Stomach (tissue), 8 donors: ENCODE measurements at regions not wholly inside any gene's neighbourhood (a gene's known extent, or its start where the extent isn't known, plus 50 kb on each side); places are given as distances from the start of the nearest gene placed in this dataset.

ENCODE experiments used
- DNase-seq, 2 donors: peaks; one replicate each; pipeline versions ENCODE4 v3.0.0 to v3.0.0-alpha.2; 2013 to 2019
- H3K27ac ChIP-seq, 5 donors: fragments of 200-600 bp in 4 of 5; sonication (generic) in 4 of 5; one replicate each; pipeline ENCODE4 v1.5.1; 2013 to 2019; ENCODE audit warnings: mild to moderate bottlenecking in 1 of 5, moderate library complexity in 1 of 5
- H3K27me3 ChIP-seq, 3 donors: fragments of 200-600 bp; sonication (generic); one replicate each; pipeline ENCODE4 v1.5.1; 2017 to 2019; ENCODE audit warnings: mixed run types in 1 of 3
- H3K36me3 ChIP-seq, 4 donors: fragments of 200-600 bp; sonication (generic); 1 replicate in 3 of 4; 2 replicates in 1 of 4; pipeline ENCODE4 v1.5.1; 2016 to 2019
- H3K4me1 ChIP-seq, 4 donors: fragments of 200-600 bp; sonication (generic); one replicate each; pipeline ENCODE4 v1.5.1; 2016 to 2019
- H3K4me3 ChIP-seq, 4 donors: fragments of 200-600 bp; sonication (generic) in 3 of 4; one replicate each; pipeline ENCODE4 v1.5.1; 2016 to 2019; ENCODE audit warnings: mild to moderate bottlenecking in 1 of 4
- H3K9me3 ChIP-seq, 4 donors: fragments of 200-600 bp; sonication (generic); one replicate each; pipeline ENCODE4 v1.5.1; 2016 to 2019
- CTCF ChIP-seq, 7 experiments: fragments of 450-650 bp in 4 of 7; fragments of 200-600 bp in 3 of 7; sonication (generic) in 3 of 7; IDR thresholded peaks; one replicate each; pipeline ENCODE4 v1.5.1; 2016 to 2019; ENCODE audit warnings: antibody characterized with exemption in 7 of 7, control low read depth in 2 of 7, mild to moderate bottlenecking in 1 of 7
- EP300 ChIP-seq: sonication (generic); formaldehyde crosslinking; IDR thresholded peaks from one replicate; pipeline ENCODE4 v1.6.1; 2017; ENCODE audit warnings: antibody characterized with exemption
- POLR2A ChIP-seq, 4 donors: fragments of 450-650 bp; IDR thresholded peaks; one replicate each; pipeline ENCODE4 v1.6.1; 2016; ENCODE audit warnings: antibody characterized with exemption in 4 of 4, control low read depth in 2 of 4, mild to moderate bottlenecking in 1 of 4, moderate library complexity in 1 of 4
- POLR2AphosphoS5 ChIP-seq, 3 donors: sonication (generic); formaldehyde crosslinking; IDR thresholded peaks; one replicate each; pipeline ENCODE4 v1.6.1; 2016; ENCODE audit warnings: antibody characterized with exemption in 3 of 3
- WGBS, 5 donors: extraction: QIAGEN DNeasy Blood & Tissue Kit in 3 of 5; methylation state at CpG; one replicate each; pipeline versions ENCODE4 v1.1.5 to v1.1.7; 2013 to 2018; 5-methylcytosine and 5-hydroxymethylcytosine counted together
- intact Hi-C: fragments of 100-400 bp; cut with DNase I; formaldehyde crosslinking; loops from one replicate; pipeline ENCODE4 v1.15.1; 2023; ENCODE audit warnings: low total_unique reads
- donor health status: healthy with polysubstance abuse.
- donor health status: Bipolar disorder and iron deficiency.
- donor health status: healthy.

GRCh38 chr3:25277503-25277902, 150.6 kb upstream of the RARB start:
- Histone ChIP-seq H3K36me3 (no peaks in the 10 kb centered on the region), H3K27me3 (no peaks in the 10 kb centered on the region), H3K4me3 (no peak overlapping the region), H3K27ac (no peak overlapping the region), H3K9me3 (no peaks in the 10 kb centered on the region), H3K4me1 (no peaks in the 10 kb centered on the region)
- intact Hi-C loops: no loop called here
- no peak for TF ChIP-seq CTCF (IDR thresholded peaks at IDR 0.05)
- no peak for TF ChIP-seq POLR2A (IDR thresholded peaks at IDR 0.05)
- no peak for TF ChIP-seq EP300
- TF ChIP-seq POLR2AphosphoS5 (IDR thresholded peaks at IDR 0.05): no peak
- no peak for DNase-seq

GRCh38 chr3:25281041-25281731, 146.9 kb upstream of the RARB start:
- H3K27ac ChIP-seq: no peak overlapping the region
- no peak for DNase-seq
- no peaks in the 10 kb centered on the region for H3K9me3 ChIP-seq
- no peak overlapping the region for H3K4me3 ChIP-seq
- H3K27me3 ChIP-seq: no peaks in the 10 kb centered on the region
- TF ChIP-seq POLR2AphosphoS5 (IDR thresholded peaks at IDR 0.05): no peak
- no peak for TF ChIP-seq CTCF (IDR thresholded peaks at IDR 0.05)
- TF ChIP-seq POLR2A (IDR thresholded peaks at IDR 0.05): no peak
- no peak for TF ChIP-seq EP300
- H3K4me1 ChIP-seq: no peaks in the 10 kb centered on the region
- no peaks in the 10 kb centered on the region for H3K36me3 ChIP-seq
- intact Hi-C loops: no loop called here
- WGBS, 5 donors: 59 to 67% (median 60%) methylated on average over 4 of the region's 4 CpGs

- H3K9me3 ChIP-seq: no peaks in the 10 kb centered on the region
- no peak for DNase-seq
- no peak overlapping the region for H3K27ac ChIP-seq
- no peaks in the 10 kb centered on the region for H3K27me3 ChIP-seq
- WGBS, 5 donors: 86 to 98% (median 92%) methylated on average over 2 of the region's 2 CpGs
- no peak overlapping the region for H3K4me3 ChIP-seq
- TF ChIP-seq POLR2A (IDR thresholded peaks at IDR 0.05) (no peak), EP300 (no peak)
- H3K36me3 ChIP-seq: no peaks in the 10 kb centered on the region
- no peaks in the 10 kb centered on the region for H3K4me1 ChIP-seq
- intact Hi-C loops: no loop called here
Measured at GRCh38 chr3:25281732-25282126, 146.3 kb upstream of the RARB start.

GRCh38 chr3:25283613-25284012, 144.4 kb upstream of the RARB start:
- no peak for DNase-seq
- H3K36me3 ChIP-seq: no peaks in the 10 kb centered on the region
- H3K27ac ChIP-seq: no peak overlapping the region
- H3K9me3 ChIP-seq: no peaks in the 10 kb centered on the region
- H3K27me3 ChIP-seq: no peaks in the 10 kb centered on the region
- intact Hi-C loops: no loop called here
- WGBS, 5 donors: 91 to 99% (median 94%) methylated on average over 3 of the region's 3 CpGs
- TF ChIP-seq CTCF (IDR thresholded peaks at IDR 0.05): no peak
- no peak for TF ChIP-seq POLR2AphosphoS5 (IDR thresholded peaks at IDR 0.05)
- TF ChIP-seq EP300: no peak
- no peak for TF ChIP-seq POLR2A (IDR thresholded peaks at IDR 0.05)
- H3K4me3 ChIP-seq: no peak overlapping the region
- no peaks in the 10 kb centered on the region for H3K4me1 ChIP-seq

- no peak for DNase-seq
- Histone ChIP-seq H3K27ac (no peak overlapping the region), H3K36me3 (no peaks in the 10 kb centered on the region), H3K4me3 (no peak overlapping the region), H3K27me3 (no peaks in the 10 kb centered on the region), H3K9me3 (no peaks in the 10 kb centered on the region), H3K4me1 (no peaks in the 10 kb centered on the region)
- TF ChIP-seq POLR2AphosphoS5 (IDR thresholded peaks at IDR 0.05) (no peak), CTCF (IDR thresholded peaks at IDR 0.05) (no peak), POLR2A (IDR thresholded peaks at IDR 0.05) (no peak), EP300 (no peak)
- intact Hi-C loops: no loop called here
Measured at GRCh38 chr3:25284249-25284648, 143.8 kb upstream of the RARB start.
